HG03354 (cell line): ENCODE measurements at regions not wholly inside any gene's neighbourhood (a gene's known extent, or its start where the extent isn't known, plus 50 kb on each side); places are given as distances from the start of the nearest gene placed in this dataset.

Source experiments
- ATAC-seq: cut with Tn5 transposase; IDR thresholded peaks from one replicate; pipeline ENCODE4 v1.9.1; 2021; ENCODE audit warnings: mild to moderate bottlenecking; ENCODE audit not compliant: unreplicated experiment, poor library complexity, severe bottlenecking

- ATAC-seq = no peak
Measured at GRCh38 chr15:47475336-47475735, 242.0 kb upstream of the SEMA6D start.

GRCh38 chr15:47477341-47477740 lies 240.0 kb upstream of the SEMA6D start:
- ATAC-seq = no peak

- no peak for ATAC-seq
Measured at GRCh38 chr15:47484059-47484458, 233.2 kb upstream of the SEMA6D start.

- ATAC-seq = no peak
Measured at GRCh38 chr15:47484997-47485396, 232.3 kb upstream of the SEMA6D start.

GRCh38 chr15:47485419-47485818 lies 231.9 kb upstream of the SEMA6D start:
- no peak for ATAC-seq

- no peak for ATAC-seq
Measured at GRCh38 chr15:47486040-47486439, 231.3 kb upstream of the SEMA6D start.

- ATAC-seq = no peak
Measured at GRCh38 chr15:47492195-47492594, 225.1 kb upstream of the SEMA6D start.

GRCh38 chr15:47493357-47494247 lies 223.7 kb upstream of the SEMA6D start:
- ATAC-seq = no peak

GRCh38 chr15:47496343-47497185 lies 220.7 kb upstream of the SEMA6D start:
- no peak for ATAC-seq

GRCh38 chr15:47500842-47501241 lies 216.5 kb upstream of the SEMA6D start:
- no peak for ATAC-seq

- ATAC-seq = no peak
Measured at GRCh38 chr15:47502041-47502440, 215.3 kb upstream of the SEMA6D start.

- ATAC-seq = no peak
Measured at GRCh38 chr15:47503876-47504275, 213.4 kb upstream of the SEMA6D start.

- no peak for ATAC-seq
Measured at GRCh38 chr15:47504624-47505256, 212.6 kb upstream of the SEMA6D start.

- no peak for ATAC-seq
Measured at GRCh38 chr15:47505712-47506328, 211.5 kb upstream of the SEMA6D start.

- no peak for ATAC-seq
Measured at GRCh38 chr15:47506329-47507100, 210.8 kb upstream of the SEMA6D start.

- no peak for ATAC-seq
Measured at GRCh38 chr15:47507221-47507985, 209.9 kb upstream of the SEMA6D start.

- no peak for ATAC-seq
Measured at GRCh38 chr15:47511261-47511660, 206.0 kb upstream of the SEMA6D start.

- no peak for ATAC-seq
Measured at GRCh38 chr15:47513471-47513870, 203.8 kb upstream of the SEMA6D start.
